NT2/D1 (cell line): ENCODE measurements at regions not wholly inside any gene's neighbourhood (a gene's known extent, or its start where the extent isn't known, plus 50 kb on each side); places are given as distances from the start of the nearest gene placed in this dataset.

ENCODE experiments used
- DNase-seq: peaks from one replicate; pipeline ENCODE4 v3.0.0-alpha.2; 2011; ENCODE audit warnings: low read depth, low spot score
- H3K27me3 ChIP-seq: 2 replicates; pipeline ENCODE4 v1.6.0; 2011; ENCODE audit warnings: mild to moderate bottlenecking; ENCODE audit not compliant: insufficient read length, insufficient read depth
- H3K36me3 ChIP-seq: 2 replicates; pipeline ENCODE4 v1.6.1; 2011; ENCODE audit warnings: mild to moderate bottlenecking, low read length, mixed read lengths; ENCODE audit not compliant: insufficient read depth, insufficient read length
- H3K4me1 ChIP-seq: 2 replicates; pipeline ENCODE4 v1.5.1; 2011; ENCODE audit not compliant: insufficient read depth, insufficient read length
- H3K4me3 ChIP-seq: 2 replicates; pipeline ENCODE4 v1.5.1; 2011; ENCODE audit warnings: low read depth; ENCODE audit not compliant: insufficient read length
- H3K9ac ChIP-seq: 2 replicates; pipeline ENCODE4 v1.6.0; 2011; ENCODE audit warnings: low read depth; ENCODE audit not compliant: insufficient read length
- H3K9me3 ChIP-seq: 2 replicates; pipeline ENCODE4 v1.5.1; 2011; ENCODE audit warnings: mild to moderate bottlenecking, low read length; ENCODE audit not compliant: insufficient read depth
- SUZ12 ChIP-seq: IDR thresholded peaks from 2 replicates; pipeline ENCODE4 v1.6.1; 2011; ENCODE audit not compliant: insufficient read length, insufficient read depth; ENCODE audit errors: extremely low read depth
- YY1 ChIP-seq: IDR thresholded peaks from 2 replicates; pipeline ENCODE4 v1.6.1; 2011; ENCODE audit not compliant: insufficient read length, insufficient read depth
- ZNF274 ChIP-seq: IDR thresholded peaks from 2 replicates; pipeline ENCODE4 v1.6.1; 2011; ENCODE audit warnings: mild to moderate bottlenecking, low read depth, low read length

GRCh38 chr3:10555263-10555662 is 49.9 kb upstream of the ATP2B2 start:
- H3K27me3 ChIP-seq: no peaks in the 10 kb centered on the region
- no peak for DNase-seq
- TF ChIP-seq ZNF274 (no peak), YY1 (no peak), SUZ12 (no peak)
- no peaks in the 10 kb centered on the region for H3K36me3 ChIP-seq
- H3K4me1 ChIP-seq: peaks cover 7% of the 10 kb centered on the region
- H3K4me3 ChIP-seq: no peak overlapping the region
- no peaks in the 10 kb centered on the region for H3K9me3 ChIP-seq
- H3K9ac ChIP-seq: no peak overlapping the region

GRCh38 chr3:10556312-10556711 is 50.9 kb upstream of the ATP2B2 start:
- Histone ChIP-seq H3K36me3 (no peaks in the 10 kb centered on the region), H3K4me3 (no peak overlapping the region), H3K9ac (no peak overlapping the region), H3K27me3 (no peaks in the 10 kb centered on the region), H3K4me1 (peaks cover 7% of the 10 kb centered on the region), H3K9me3 (no peaks in the 10 kb centered on the region)
- TF ChIP-seq SUZ12 (no peak), ZNF274 (no peak), YY1 (no peak)
- DNase-seq: no peak

DNA sequence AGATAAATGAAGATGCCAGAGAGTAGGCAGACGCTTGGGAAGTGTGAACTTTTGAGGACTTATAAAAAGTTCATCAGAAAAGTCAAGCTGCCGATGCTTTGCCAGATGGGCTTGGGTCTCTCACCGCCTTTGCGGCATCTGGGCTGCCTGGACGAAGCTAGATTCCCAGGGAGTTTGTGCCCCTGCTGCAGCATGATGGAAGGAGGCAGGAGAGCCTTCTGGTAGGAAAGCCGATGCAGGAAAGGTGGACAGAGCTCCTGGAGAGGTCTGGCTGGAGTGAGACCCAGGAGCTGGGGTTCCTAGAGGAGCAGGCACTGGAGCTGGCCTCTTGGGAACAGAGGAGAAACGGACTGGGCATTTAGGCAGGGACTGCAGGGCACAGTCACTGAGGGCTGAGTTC is 51.9 kb upstream of the ATP2B2 start:
- H3K27me3 ChIP-seq: no peaks in the 10 kb centered on the region
- H3K4me3 ChIP-seq: no peak overlapping the region
- H3K36me3 ChIP-seq: no peaks in the 10 kb centered on the region
- no peak for DNase-seq
- no peaks in the 10 kb centered on the region for H3K9me3 ChIP-seq
- TF ChIP-seq ZNF274: no peak
- no peak for TF ChIP-seq YY1
- TF ChIP-seq SUZ12: no peak
- H3K4me1 ChIP-seq: peaks cover 7% of the 10 kb centered on the region
- H3K9ac ChIP-seq: no peak overlapping the region

DNA sequence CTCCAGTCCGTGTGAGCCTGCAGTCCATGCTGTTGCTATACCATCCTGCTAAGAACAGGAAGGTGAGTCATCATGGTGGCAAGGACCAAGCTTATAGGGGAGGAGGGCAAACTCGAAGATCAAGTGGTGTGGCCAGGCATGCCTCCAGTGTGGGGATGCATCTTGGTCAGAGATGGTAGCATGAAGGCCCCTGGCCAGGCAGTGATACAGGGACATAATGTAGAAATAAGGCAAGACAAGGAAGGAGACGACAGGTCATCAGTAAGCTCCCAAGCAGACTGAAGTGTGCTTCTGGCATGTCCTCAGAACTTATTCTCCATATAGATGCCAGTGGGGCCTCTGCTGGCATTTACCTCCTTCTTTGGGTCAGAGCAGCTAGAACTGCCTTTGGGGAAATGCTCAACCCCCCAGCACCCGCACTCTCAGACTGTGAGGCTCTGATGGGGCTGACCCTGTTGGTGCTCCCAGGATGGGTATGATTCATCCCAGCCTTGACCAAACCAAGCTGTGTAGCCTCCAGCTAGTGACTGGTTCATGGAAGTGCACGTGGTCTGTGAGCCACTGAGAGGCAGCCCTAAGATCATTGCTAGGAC is 52.5 kb upstream of the ATP2B2 start:
- no peaks in the 10 kb centered on the region for H3K27me3 ChIP-seq
- DNase-seq: no peak

GRCh38 chr3:10558736-10559135 is 53.4 kb upstream of the ATP2B2 start:
- Histone ChIP-seq H3K27me3 (no peaks in the 10 kb centered on the region), H3K4me1 (peaks cover 5% of the 10 kb centered on the region), H3K9me3 (no peaks in the 10 kb centered on the region), H3K36me3 (no peaks in the 10 kb centered on the region), H3K9ac (no peak overlapping the region), H3K4me3 (no peak overlapping the region)
- TF ChIP-seq YY1 (no peak), SUZ12 (no peak), ZNF274 (no peak)
- DNase-seq: no peak

More for the DNA sequence above, 52.5 kb upstream of the ATP2B2 start:
- TF ChIP-seq ZNF274 (no peak), SUZ12 (no peak), YY1 (no peak)
- no peak overlapping the region for H3K9ac ChIP-seq
- peaks cover 5% of the 10 kb centered on the region for H3K4me1 ChIP-seq
- H3K4me3 ChIP-seq: no peak overlapping the region
- no peaks in the 10 kb centered on the region for H3K9me3 ChIP-seq
- no peaks in the 10 kb centered on the region for H3K36me3 ChIP-seq

- no peaks in the 10 kb centered on the region for H3K4me1 ChIP-seq
- TF ChIP-seq YY1: no peak
- no peak for TF ChIP-seq SUZ12
- TF ChIP-seq ZNF274: no peak
- no peaks in the 10 kb centered on the region for H3K9me3 ChIP-seq
- H3K36me3 ChIP-seq: no peaks in the 10 kb centered on the region
- H3K9ac ChIP-seq: no peak overlapping the region
- no peak for DNase-seq
- H3K27me3 ChIP-seq: no peaks in the 10 kb centered on the region
- H3K4me3 ChIP-seq: no peak overlapping the region
Observed at GRCh38 chr3:10560060-10560861, 54.9 kb upstream of the ATP2B2 start.

DNA sequence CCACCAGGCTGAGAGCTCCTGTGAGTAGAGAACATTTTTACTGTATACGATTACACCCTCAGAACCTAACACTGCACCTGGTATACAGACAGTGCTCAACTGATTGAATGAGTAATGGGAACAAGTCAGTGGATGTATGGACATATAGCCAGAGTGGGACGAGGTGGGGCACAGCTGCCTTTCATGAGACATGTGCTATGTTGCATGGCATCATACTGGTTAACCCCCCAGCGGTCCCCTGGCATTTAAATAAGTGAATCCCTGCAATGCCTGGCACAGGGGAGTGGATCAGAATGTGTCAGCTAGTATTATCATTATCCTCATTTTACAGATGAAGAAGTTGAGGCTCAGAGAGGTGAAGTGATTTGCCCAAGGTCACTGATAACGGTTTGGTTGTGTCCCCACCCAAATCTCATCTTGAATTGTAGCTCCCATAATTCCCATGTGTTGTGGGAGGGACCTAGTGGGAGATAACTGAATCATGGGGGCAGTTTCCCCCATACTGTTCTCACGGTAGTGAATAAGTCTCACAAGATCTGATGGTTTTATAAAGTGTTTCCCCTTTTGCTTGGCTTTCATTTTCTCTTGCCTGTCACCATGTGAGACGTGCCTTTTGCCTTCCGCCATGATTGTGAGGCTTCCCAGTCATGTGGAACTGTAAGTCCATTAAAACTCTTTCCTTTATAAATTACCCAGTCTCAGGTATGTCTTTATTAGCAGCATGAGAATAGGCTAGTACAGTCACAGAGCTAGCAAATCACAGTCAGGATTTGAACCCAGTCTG is 56.0 kb upstream of the ATP2B2 start:
- no peak for TF ChIP-seq SUZ12
- no peak for TF ChIP-seq ZNF274
- TF ChIP-seq YY1: no peak
- Histone ChIP-seq H3K4me3 (no peak overlapping the region), H3K27me3 (no peaks in the 10 kb centered on the region), H3K9me3 (no peaks in the 10 kb centered on the region), H3K9ac (no peak overlapping the region), H3K4me1 (no peaks in the 10 kb centered on the region), H3K36me3 (no peaks in the 10 kb centered on the region)
- DNase-seq: no peak
